ENCODE measurements at regions not wholly inside any gene's neighbourhood (a gene's known extent, or its start where the extent isn't known, plus 50 kb on each side); places are given as distances from the start of the nearest gene placed in this dataset.

- no peak for DNase-seq
Measured at GRCh38 chr9:108168236-108168850, 678.8 kb upstream of the KLF4 start.

DNA sequence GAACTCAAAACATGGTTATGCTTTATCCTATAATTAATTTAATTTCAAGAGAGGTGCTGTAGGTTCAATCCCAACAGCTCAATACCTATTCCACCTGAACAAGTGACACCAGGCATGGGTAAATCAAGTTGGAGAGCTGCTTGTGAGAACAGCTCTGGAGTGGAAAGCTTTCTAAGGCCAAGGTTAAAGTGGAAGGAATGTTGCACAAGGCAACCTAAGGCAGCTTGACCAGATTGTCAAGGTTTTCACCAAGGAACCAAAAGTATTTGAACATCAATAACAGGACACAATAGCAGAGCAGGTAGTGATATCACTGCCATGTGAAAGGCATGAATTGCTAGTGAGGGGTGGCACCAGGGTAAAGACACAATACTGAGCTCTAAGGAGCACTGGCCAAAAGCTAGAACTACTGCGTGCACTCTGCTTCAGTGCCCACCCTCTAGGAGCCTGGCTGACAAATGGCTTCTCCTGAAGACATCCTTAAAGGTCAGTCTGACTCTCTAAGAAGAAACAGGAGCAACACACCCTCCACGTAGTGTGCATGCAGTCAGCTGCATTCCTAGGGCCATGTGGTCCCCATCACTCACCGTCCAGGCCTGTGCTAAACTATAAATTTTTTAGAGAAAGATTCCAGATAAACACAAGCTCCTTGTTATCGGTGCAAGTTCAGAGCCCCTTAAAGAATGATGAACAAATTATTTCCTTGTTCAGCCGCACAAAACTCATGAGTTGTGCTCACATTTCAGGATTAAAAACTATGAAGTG, 677.7 kb upstream of the KLF4 start:
- DNase-seq: no peak

GRCh38 chr9:108166519-108166918, 677.0 kb upstream of the KLF4 start:
- no peak for DNase-seq

DNA sequence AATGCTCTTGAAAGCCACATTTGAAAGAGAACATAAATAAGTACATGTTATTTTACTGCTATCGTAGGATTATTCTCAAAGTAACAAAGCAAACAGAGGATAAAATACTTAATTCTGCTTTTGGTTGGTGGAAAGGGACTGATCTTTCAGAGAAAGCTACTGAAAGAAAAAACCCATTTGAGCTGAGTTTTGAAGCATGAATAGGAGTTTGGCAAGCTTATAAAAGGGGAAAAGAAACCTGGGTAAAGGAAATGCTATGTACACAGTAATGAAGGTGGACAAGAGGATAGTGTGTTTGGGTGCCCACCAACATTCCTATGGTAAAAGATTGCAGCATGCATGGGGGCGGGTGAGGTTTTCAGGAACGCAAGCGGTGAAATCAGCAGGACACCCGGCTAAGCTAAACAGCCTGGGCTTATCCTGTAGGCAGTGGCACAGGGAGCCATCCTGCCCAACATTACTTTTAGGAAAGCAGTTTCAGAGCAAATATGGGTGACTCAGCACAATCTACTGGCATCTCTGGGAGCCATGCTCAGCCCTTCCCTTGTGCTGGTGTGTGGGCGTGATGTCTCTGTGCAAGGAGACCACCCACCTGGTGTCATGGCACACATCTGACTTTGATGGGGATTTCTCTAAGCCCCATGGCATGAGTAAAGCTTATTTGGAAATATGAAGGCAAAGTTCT, 673.9 kb upstream of the KLF4 start:
- no peak for DNase-seq

DNA sequence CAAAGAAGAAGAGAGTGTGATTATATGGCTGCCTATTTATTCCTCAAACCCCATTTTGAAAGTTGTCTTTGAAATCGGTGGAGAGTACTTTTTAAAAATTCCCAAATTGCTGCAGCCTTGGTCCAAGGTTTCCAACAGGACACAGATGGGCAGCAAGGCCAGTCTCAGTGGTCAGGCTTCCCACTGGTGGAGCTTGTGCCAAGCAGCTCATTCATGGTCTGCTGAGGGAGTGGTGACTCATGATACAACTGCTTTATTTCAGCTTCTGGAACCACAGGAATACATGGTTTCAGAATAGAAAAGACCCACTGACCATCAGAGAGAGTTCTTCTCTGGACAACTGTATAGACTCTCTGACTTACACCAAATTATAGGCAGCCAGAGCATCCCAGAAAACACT, 673.1 kb upstream of the KLF4 start:
- no peak for DNase-seq

DNA sequence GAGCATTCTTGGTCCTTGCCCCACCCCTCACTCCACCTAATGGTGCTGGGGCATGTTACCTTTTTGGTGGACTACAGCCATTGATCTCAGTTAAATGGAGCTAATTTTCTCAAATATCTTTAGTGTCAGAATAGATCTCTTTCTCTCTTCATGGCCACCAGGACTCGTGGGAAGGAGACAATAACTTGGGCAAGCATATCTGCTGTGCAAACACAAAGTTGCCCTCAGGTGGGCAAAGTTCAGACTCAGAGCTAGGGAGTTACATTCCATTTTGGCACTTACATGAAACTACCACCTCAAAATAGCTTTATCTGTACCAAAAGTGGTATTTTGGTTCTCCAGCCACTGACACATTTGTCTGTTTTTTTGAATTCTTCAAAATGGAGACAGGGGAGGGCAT, 671.9 kb upstream of the KLF4 start:
- DNase-seq: no peak

DNA sequence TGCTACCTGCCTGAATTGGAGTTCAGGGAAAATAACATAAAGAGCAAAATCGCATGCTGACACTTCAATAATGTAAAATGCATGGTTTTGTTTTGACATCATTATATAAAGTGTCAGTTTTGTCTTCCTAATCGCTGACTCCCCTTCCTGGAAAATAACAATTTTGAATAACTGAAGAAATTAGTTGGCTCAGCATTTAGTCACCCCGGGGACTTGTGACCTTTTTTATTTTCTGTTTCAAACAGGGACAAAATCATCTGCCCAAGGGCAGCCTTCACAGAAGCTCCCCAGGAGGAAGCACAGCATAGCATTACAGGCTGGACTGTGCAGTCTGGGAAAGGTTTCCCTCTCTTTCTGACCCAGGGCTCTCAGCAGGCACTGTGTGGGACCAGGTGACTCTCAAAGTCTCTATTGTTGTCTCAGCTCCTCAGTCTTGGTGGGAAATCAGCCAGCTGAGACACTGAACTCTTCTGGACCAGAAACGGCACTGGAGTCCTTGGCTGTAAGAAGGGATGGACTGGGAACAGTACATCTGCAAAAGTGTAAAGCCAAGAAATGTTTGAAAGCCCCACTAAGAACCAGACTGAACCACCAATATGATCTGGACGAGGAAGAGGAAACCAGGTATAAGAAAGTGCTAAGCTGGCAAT, 671.3 kb upstream of the KLF4 start:
- no peak for DNase-seq

GRCh38 chr9:108160039-108160438, 670.5 kb upstream of the KLF4 start:
- no peak for DNase-seq

- DNase-seq: no peak
Measured at GRCh38 chr9:108158236-108158995, 668.8 kb upstream of the KLF4 start.

DNA sequence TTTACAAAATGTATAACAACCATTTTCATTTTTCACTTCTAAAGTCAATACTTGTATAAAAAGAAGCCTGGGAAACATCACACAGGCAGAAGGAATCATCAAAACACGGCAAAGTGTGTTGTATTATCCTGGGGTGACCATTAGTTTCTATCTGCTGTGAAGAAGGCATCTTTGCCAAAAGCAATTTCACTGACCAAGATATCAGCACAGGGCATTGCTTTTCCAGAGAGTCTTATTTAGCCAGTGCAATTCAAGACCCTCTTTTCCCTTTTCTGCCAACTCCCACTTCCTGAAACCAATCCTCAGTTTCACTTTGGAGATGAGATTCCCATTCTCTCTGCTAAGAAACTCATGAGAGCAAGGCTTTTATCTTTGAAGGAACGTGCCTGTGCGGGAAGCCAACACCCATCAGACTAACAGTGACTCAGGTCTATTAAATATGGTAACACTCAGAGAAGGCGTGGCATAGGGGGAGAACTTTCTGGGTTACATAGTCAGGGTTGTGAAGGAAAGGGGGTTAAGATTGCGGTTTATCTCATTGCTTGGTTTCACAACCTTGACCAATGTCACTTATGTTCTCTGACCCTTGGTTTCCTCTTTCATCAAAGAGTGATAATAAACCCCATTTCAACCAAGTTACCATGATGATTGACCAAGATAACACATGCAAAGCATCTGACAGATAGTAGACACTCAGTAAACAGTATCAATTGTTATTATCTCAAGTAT, 666.9 kb upstream of the KLF4 start:
- no peak for DNase-seq

- DNase-seq: no peak
Measured at GRCh38 chr9:108153416-108153815, 663.8 kb upstream of the KLF4 start.

DNA sequence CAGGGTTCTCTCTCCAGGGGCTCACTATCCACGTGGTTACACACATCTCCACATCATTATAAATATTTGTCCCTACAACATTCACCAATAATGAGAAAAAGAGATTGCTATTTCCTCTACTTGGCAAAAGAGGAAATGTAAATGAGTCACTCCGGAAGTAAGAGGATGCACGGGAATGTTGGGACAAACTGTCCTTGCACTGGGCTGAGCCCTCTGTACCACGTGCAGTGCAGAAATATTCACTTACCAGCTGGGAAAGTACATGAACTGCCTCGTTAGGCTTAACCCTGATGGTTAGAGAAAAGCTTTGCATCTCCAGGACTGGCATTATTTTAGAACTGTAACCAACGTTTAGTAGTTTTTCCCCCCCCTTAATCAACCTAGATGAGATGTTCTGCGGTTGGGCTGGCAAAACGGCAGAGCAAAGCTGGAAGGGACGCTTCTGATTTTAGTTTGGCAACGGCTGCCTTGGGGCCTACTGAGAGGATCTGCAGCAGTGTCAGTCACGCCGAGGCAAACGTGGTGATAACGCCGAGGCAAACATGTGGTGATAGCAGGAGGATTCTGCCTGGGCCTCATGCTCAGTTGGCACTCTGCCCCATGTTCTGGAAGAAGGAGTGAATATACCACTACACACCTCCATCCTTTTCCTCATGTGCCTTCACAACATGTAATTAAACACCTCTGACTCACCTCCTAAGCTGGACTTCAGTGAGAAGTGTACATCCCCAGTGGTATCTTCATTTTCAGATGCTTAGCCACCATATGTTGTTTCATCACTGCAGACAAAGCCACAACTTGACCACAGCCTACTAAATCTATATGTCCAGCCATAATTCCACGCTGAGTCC, 661.4 kb upstream of the KLF4 start:
- no peak for DNase-seq

DNA sequence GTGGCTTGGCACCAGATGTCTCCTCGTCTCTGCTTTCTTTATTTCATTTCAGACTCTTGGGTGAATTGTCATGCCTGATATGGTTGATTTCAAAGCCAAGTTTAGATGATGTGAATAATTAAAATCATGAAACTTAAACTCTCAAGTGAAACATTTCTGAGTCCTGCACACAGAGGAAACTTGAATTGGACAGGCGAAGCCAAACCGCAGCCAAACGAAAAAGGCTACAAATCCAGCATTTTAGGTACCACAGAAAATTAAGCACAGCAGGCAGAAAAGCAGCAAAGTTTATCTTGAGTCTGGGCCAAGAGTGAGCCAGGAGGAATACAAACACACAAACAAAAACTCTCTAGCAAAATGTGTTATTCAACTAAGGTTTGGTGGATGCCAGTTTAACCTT, 659.8 kb upstream of the KLF4 start:
- DNase-seq: no peak

DNA sequence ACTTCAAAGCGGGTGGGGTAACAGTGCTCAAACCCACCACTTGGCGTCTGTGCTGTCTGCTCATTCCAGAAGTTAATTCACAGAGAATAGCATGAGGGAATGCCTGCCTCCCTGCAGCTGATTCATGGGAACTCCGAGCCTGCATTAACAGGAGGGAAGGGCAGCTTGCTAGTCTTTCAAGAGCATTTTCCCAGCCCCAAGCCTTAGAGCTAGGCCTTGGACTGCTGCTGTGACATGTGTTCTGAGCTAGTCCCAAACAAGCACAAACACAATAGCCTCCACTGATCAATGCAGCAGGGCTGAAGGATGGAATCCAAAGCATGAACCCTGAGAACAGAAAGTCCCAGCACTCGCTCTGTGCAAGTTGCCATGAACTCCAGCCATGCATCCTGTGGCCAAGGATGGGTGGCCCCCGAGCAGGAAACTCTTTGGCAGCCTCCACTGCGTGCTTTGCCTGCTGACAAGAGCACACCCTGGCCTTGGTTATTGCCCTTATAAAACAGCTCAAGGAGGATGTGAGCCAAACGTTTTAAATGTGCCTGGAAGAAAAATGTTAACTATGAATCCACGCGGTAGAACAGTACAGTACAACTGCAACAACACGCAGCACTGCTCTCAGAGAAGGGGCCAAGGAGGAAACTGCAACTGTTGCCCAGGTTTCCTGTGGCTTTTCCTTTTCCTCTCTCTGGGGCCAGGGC, 653.1 kb upstream of the KLF4 start:
- DNase-seq: no peak

DNA sequence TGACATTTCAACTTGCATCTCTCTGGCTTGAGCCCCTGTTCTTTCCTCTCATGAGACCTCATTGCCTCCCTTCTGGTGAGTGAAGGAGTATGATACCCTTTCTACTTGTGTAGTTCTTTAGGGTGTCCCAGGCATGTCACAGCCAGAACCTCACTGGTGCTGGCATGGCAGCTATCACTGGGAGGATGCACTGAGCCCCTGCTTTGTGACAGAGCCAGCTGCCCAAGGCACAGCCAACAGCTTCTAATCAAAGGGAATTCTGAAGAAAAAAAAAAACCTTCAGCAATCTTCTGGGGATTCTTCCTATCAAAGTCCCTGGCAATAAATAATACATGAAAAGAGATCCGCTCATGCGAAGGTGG, 652.6 kb upstream of the KLF4 start:
- DNase-seq: no peak

GRCh38 chr9:108139900-108140299, 650.3 kb upstream of the KLF4 start:
- no peak for DNase-seq

DNA sequence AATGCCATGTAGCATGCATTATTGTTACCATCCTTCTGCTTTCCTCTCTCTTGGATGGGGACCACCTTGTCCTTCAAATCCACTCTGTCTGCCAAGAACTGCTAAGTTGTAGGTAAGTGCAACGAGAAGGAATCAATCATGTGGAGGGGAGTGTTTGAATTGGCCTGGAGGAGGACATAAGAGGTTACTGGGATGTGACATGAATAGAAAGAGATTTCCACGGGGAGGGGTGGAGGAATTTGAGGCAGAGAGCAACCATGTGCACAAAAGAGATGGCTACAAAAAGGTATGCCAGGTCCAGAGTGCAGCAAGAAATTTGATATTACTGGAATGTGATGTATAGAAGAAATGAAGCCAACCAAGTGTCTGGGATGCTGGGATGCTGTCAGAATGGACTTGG, 648.9 kb upstream of the KLF4 start:
- DNase-seq: no peak

- DNase-seq: no peak
Measured at GRCh38 chr9:108136656-108137055, 647.1 kb upstream of the KLF4 start.

DNA sequence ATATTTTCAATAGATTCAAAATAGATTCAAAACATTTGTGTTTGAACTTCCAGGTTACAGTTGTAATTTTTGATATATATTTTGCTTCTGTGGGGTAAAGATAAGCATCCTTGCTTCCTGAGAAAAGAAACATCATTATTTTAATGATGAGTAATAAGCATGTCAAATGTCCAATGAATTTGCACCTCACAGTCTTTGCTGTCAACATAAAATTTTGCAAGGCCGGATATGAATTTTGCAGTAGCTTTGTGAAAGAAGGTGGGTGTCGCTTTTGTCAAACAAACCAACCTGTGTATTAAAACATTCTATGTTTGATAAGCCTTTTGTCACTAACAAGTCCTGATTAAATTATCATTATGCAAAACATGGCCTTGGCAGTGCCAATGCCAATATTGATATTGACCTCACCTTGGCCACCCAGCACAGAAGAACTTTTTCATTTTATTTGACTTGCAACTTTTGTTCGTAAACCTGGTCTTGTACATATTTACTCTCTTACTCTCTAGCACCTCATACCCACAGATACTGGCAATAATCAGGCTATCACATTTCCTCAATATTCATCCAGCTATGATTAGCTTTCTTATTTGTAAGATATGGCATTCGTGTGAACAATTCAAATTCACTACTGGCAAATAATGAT, 645.0 kb upstream of the KLF4 start:
- peak; percentile 8 for DNase-seq

DNA sequence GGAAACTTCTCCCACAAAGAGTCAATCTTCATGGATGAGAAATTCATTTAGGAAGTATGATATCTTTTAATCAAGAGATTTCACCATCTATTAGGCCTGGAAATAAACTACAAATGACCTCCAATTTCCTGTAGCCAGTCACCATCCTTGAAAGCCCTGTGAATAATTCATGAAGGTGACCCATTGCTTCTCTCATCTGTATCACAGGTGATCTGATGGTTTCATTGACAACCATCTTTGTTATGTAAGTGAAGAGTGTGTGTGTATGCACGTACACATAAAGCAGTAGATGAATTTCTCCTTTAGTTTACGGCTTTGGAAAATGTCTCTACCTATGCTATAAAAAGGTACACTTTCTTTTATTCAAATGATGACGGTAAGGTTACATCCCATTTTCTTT, 644.1 kb upstream of the KLF4 start:
- no peak for DNase-seq

Measured in NCI-H748 treated with DMSO at 0.1 percent for 48 hours (cell line).